Left colon (tissue), 2 donors: ENCODE measurements at regions not wholly inside any gene's neighbourhood (a gene's known extent, or its start where the extent isn't known, plus 50 kb on each side); places are given as distances from the start of the nearest gene placed in this dataset.
"Not testable (repeated sequence)": the region's sequence is repeated elsewhere in the genome, so short reads cannot be mapped to it uniquely, and the experiment has no call there.

Source experiments
- ATAC-seq: fragments of 200-7000 bp; cut with Tn5 transposase; one replicate; pipeline ENCODE4 v1.9.1; 2020; ENCODE audit warnings: mild to moderate bottlenecking, moderate library complexity
- DNase-seq, 2 donors: peaks; one replicate each; pipeline ENCODE4 v3.0.0-alpha.2; 2020
- intact Hi-C, 2 donors: fragments of 100-400 bp; cut with DNase I in 1 of 2; cut with micrococcal nuclease in 1 of 2; formaldehyde crosslinking; loops; one replicate each; pipeline versions ENCODE4 v1.11.2 to v1.14.0; 2022; cut with DNase I, micrococcal nuclease
- donor health status: DM: no; HTN: no; CAD: no.
- donor health status: DM: yes; HTN: yes; CAD: no.

- ATAC-seq, intact Hi-C loops, DNase-seq: not testable (repeated sequence)
These were observed 1105.7 kb downstream of the STPG2 start for GRCh38 chr4:97037411-97038145.

- no peak for ATAC-seq
- DNase-seq = no peak
- intact Hi-C loops = no loop called here
These were observed 1105.1 kb downstream of the STPG2 start for GRCh38 chr4:97038146-97038516.

- intact Hi-C loops = no loop called here
- DNase-seq = no peak
- no peak for ATAC-seq
These were observed 1070.6 kb downstream of the STPG2 start for GRCh38 chr4:97072666-97073065.

- no peak for ATAC-seq
These were observed 1070.1 kb downstream of the STPG2 start for GRCh38 chr4:97073194-97073593.

GRCh38 chr4:97074531-97074930 is 1068.7 kb downstream of the STPG2 start:
- no peak for DNase-seq
- no peak for ATAC-seq
- intact Hi-C loops = no loop called here

More at GRCh38 chr4:97073194-97073593, 1070.1 kb downstream of the STPG2 start:
- no peak for DNase-seq
- intact Hi-C loops = no loop called here

GRCh38 chr4:97081951-97082350 is 1061.3 kb downstream of the STPG2 start:
- ATAC-seq (no peak), DNase-seq (no peak)
- intact Hi-C loops = no loop called here

GRCh38 chr4:97097036-97097435 is 1046.2 kb downstream of the STPG2 start:
- intact Hi-C loops, DNase-seq, ATAC-seq: not testable (repeated sequence)

- DNase-seq, intact Hi-C loops, ATAC-seq: not testable (repeated sequence)
These were observed 1042.1 kb downstream of the STPG2 start for GRCh38 chr4:97101171-97101570.

GRCh38 chr4:97103252-97103651 is 1040.0 kb downstream of the STPG2 start:
- intact Hi-C loops = no loop called here
- ATAC-seq (no peak), DNase-seq (no peak)

- ATAC-seq (no peak), DNase-seq (no peak)
- intact Hi-C loops = no loop called here
These were observed 1039.3 kb downstream of the STPG2 start for GRCh38 chr4:97104006-97104405.

GRCh38 chr4:97104666-97105065 is 1038.6 kb downstream of the STPG2 start:
- DNase-seq = no peak
- intact Hi-C loops = no loop called here
- ATAC-seq = no peak

GRCh38 chr4:97105347-97106099 is 1037.8 kb downstream of the STPG2 start:
- no peak for DNase-seq
- ATAC-seq = no peak
- intact Hi-C loops = no loop called here

- DNase-seq = no peak
- intact Hi-C loops = no loop called here
- ATAC-seq = no peak
These were observed 1037.1 kb downstream of the STPG2 start for GRCh38 chr4:97106161-97106560.

GRCh38 chr4:97110506-97110905 is 1032.8 kb downstream of the STPG2 start:
- intact Hi-C loops = no loop called here
- DNase-seq (no peak), ATAC-seq (no peak)

- no peak for DNase-seq
- no peak for ATAC-seq
- intact Hi-C loops = no loop called here
These were observed 1026.8 kb downstream of the STPG2 start for GRCh38 chr4:97116511-97116910.

GRCh38 chr4:97121493-97121892 is 1021.8 kb downstream of the STPG2 start:
- ATAC-seq = peak; percentile 79
- intact Hi-C loops = no loop called here
- DNase-seq = no peak

GRCh38 chr4:97123573-97123972 is 1019.7 kb downstream of the STPG2 start:
- ATAC-seq (no peak), DNase-seq (no peak)
- intact Hi-C loops = no loop called here

GRCh38 chr4:97132435-97132834 is 1010.8 kb downstream of the STPG2 start:
- intact Hi-C loops = no loop called here
- ATAC-seq (no peak), DNase-seq (no peak)

GRCh38 chr4:97134456-97134855 is 1008.8 kb downstream of the STPG2 start:
- intact Hi-C loops = no loop called here
- DNase-seq (no peak), ATAC-seq (no peak)

- intact Hi-C loops = no loop called here
- ATAC-seq = no peak
- no peak for DNase-seq
These were observed 1003.5 kb downstream of the STPG2 start for GRCh38 chr4:97139791-97140190.
